ENCODE measurements at regions not wholly inside any gene's neighbourhood (a gene's known extent, or its start where the extent isn't known, plus 50 kb on each side); places are given as distances from the start of the nearest gene placed in this dataset.

- no peaks in the 10 kb centered on the region for H3K36me3 ChIP-seq (ENCODE audit: control insufficient read depth in 2 of 2, insufficient read depth in 1 of 2, low read length in 2 of 2)
- H3K27ac ChIP-seq (ENCODE audit: extremely low read depth, low read depth, low read length) = no peak overlapping the region
- ChIA-PET POLR2A (no interaction called here), CTCF (interaction anchor here (0.6 kb wide), 1 partner anchor 253 kb away, joined by 4 read pairs; no protein-coding TSS in a partner anchor)
- H3K9me3 ChIP-seq (ENCODE audit: control insufficient read depth, insufficient read depth, low read depth, low read length) = no peaks in the 10 kb centered on the region
- no peaks in the 10 kb centered on the region for H3K4me1 ChIP-seq (ENCODE audit: control insufficient read depth, insufficient read depth, low read length)
- no peak for TF ChIP-seq ZNF175 (tag by site-specific recombination; IDR thresholded peaks at IDR 0.05)
- TF ChIP-seq ZBTB44 (tag by site-specific recombination; IDR thresholded peaks at IDR 0.05) = no peak
- TF ChIP-seq ZNF544 (tag by site-specific recombination; IDR thresholded peaks at IDR 0.05) = no peak
- no peak for TF ChIP-seq ZFHX2 (tag by site-specific recombination; conservative IDR thresholded peaks at IDR 0.05)
- no peak for TF ChIP-seq BCL11B (tag by site-specific recombination; IDR thresholded peaks at IDR 0.05; ENCODE audit: low read depth)
- no peak for TF ChIP-seq ZNF2 (tag by site-specific recombination; IDR thresholded peaks at IDR 0.05)
- no peak for TF ChIP-seq ZNF26 (tag by site-specific recombination; IDR thresholded peaks at IDR 0.05)
- TF ChIP-seq SALL2 (tag by site-specific recombination; IDR thresholded peaks at IDR 0.05; ENCODE audit: borderline replicate concordance) = no peak
- no peak for TF ChIP-seq ZNF24 (tag by site-specific recombination; IDR thresholded peaks at IDR 0.05)
- no peak overlapping the region for H3K4me3 ChIP-seq (ENCODE audit: low read depth, low read length)
Observed at GRCh38 chr13:105608104-105608503, 927.4 kb downstream of the EFNB2 start.

- no peak overlapping the region for H3K27ac ChIP-seq (ENCODE audit: extremely low read depth, low read depth, low read length)
- CTCF ChIA-PET = interaction anchor here (0.7 kb wide), 1 partner anchor 1724 kb away, joined by 3 read pairs; no protein-coding TSS in a partner anchor
- H3K4me3 ChIP-seq (ENCODE audit: low read depth, low read length) = no peak overlapping the region
- no peaks in the 10 kb centered on the region for H3K4me1 ChIP-seq (ENCODE audit: control insufficient read depth, insufficient read depth, low read length)
- H3K36me3 ChIP-seq (ENCODE audit: control insufficient read depth in 2 of 2, insufficient read depth in 1 of 2, low read length in 2 of 2) = no peaks in the 10 kb centered on the region
- no peaks in the 10 kb centered on the region for H3K9me3 ChIP-seq (ENCODE audit: control insufficient read depth, insufficient read depth, low read depth, low read length)
- POLR2A ChIA-PET = no interaction called here
- TF ChIP-seq ZNF335 (tag by site-specific recombination; conservative IDR thresholded peaks at IDR 0.05) = no peak
- TF ChIP-seq ZNF513 (tag by site-specific recombination; IDR thresholded peaks at IDR 0.05) = no peak
- TF ChIP-seq ZNF239 (tag by site-specific recombination; IDR thresholded peaks at IDR 0.05) = no peak
- TF ChIP-seq KLF10 (tag by site-specific recombination; IDR thresholded peaks at IDR 0.05) = no peak
- no peak for TF ChIP-seq ELK4 (IDR thresholded peaks at IDR 0.05; ENCODE audit: borderline replicate concordance, low read depth, low read length)
- TF ChIP-seq ZNF555 (tag by site-specific recombination; conservative IDR thresholded peaks at IDR 0.05) = no peak
- no peak for TF ChIP-seq ZNF791 (tag by site-specific recombination; IDR thresholded peaks at IDR 0.05)
- no peak for TF ChIP-seq ZXDB (tag by site-specific recombination; IDR thresholded peaks at IDR 0.05)
- no peak for TF ChIP-seq ZNF830 (tag by site-specific recombination; IDR thresholded peaks at IDR 0.05; ENCODE audit: low read depth)
- no peak for TF ChIP-seq ZBTB44 (tag by site-specific recombination; IDR thresholded peaks at IDR 0.05)
- no peak for TF ChIP-seq PRDM6 (tag by site-specific recombination; IDR thresholded peaks at IDR 0.05)
- no peak for TF ChIP-seq ZNF785 (tag by site-specific recombination; IDR thresholded peaks at IDR 0.05)
- no peak for TF ChIP-seq ZSCAN23 (tag by site-specific recombination; IDR thresholded peaks at IDR 0.05)
- no peak for TF ChIP-seq AEBP2 (tag by site-specific recombination; IDR thresholded peaks at IDR 0.05; ENCODE audit: borderline replicate concordance)
- TF ChIP-seq ZNF600 (tag by site-specific recombination; IDR thresholded peaks at IDR 0.05) = no peak
- TF ChIP-seq ZNF391 (tag by site-specific recombination; IDR thresholded peaks at IDR 0.05; ENCODE audit: borderline replicate concordance, low read depth) = no peak
- TF ChIP-seq ZNF157 (tag by site-specific recombination; IDR thresholded peaks at IDR 0.05) = no peak
Observed at GRCh38 chr13:105607426-105607825, 928.0 kb downstream of the EFNB2 start.
